GM19351 (cell line): ENCODE measurements at regions not wholly inside any gene's neighbourhood (a gene's known extent, or its start where the extent isn't known, plus 50 kb on each side); places are given as distances from the start of the nearest gene placed in this dataset.
"Not testable (repeated sequence)": the region's sequence is repeated elsewhere in the genome, so short reads cannot be mapped to it uniquely, and the experiment has no call there.

Source experiments
- ATAC-seq: cut with Tn5 transposase; IDR thresholded peaks from one replicate; pipeline ENCODE4 v1.9.1; 2021; ENCODE audit warnings: mild to moderate bottlenecking, moderate library complexity; ENCODE audit not compliant: unreplicated experiment

- ATAC-seq: no peak
These were observed 105.2 kb upstream of the OR5AK2 start for GRCh38 chr11:56883371-56883987.

- no peak for ATAC-seq
These were observed 112.0 kb upstream of the OR5AK2 start for GRCh38 chr11:56876621-56877275.

- no peak for ATAC-seq
These were observed 106.7 kb upstream of the OR9G4 start for GRCh38 chr11:56855217-56855616.

- no peak for ATAC-seq
These were observed 103.6 kb upstream of the OR9G4 start for GRCh38 chr11:56852131-56852530.

GRCh38 chr11:56849852-56850251, 101.4 kb upstream of the OR9G4 start:
- no peak for ATAC-seq

- no peak for ATAC-seq
These were observed 100.8 kb upstream of the OR9G4 start for GRCh38 chr11:56849250-56849649.

GRCh38 chr11:56848141-56848809, 99.8 kb upstream of the OR9G4 start:
- ATAC-seq: no peak

GRCh38 chr11:56846631-56847576, 98.4 kb upstream of the OR9G4 start:
- ATAC-seq: no peak

GRCh38 chr11:56845121-56845732, 96.7 kb upstream of the OR9G4 start:
- no peak for ATAC-seq

- ATAC-seq: no peak
These were observed 95.3 kb upstream of the OR9G4 start for GRCh38 chr11:56843816-56844215.

GRCh38 chr11:56842814-56843794, 94.6 kb upstream of the OR9G4 start:
- no peak for ATAC-seq

GRCh38 chr11:56841210-56841810, 92.8 kb upstream of the OR9G4 start:
- ATAC-seq: peak; percentile 55

- not testable (repeated sequence) for ATAC-seq
These were observed 78.9 kb upstream of the OR9G4 start for GRCh38 chr11:56827357-56827756.

GRCh38 chr11:56819916-56820315, 71.4 kb upstream of the OR9G4 start:
- ATAC-seq: no peak

- no peak for ATAC-seq
These were observed 69.2 kb upstream of the OR9G4 start for GRCh38 chr11:56817661-56818060.

- no peak for ATAC-seq
These were observed 67.8 kb upstream of the OR9G4 start for GRCh38 chr11:56816259-56816658.

GRCh38 chr11:56808326-56808725, 59.8 kb upstream of the OR9G4 start:
- no peak for ATAC-seq

GRCh38 chr11:56799691-56800210, 51.3 kb upstream of the OR9G4 start:
- no peak for ATAC-seq
